ENCODE measurements at regions not wholly inside any gene's neighbourhood (a gene's known extent, or its start where the extent isn't known, plus 50 kb on each side); places are given as distances from the start of the nearest gene placed in this dataset.
"Not testable (repeated sequence)": the region's sequence is repeated elsewhere in the genome, so short reads cannot be mapped to it uniquely, and the experiment has no call there.

DNA sequence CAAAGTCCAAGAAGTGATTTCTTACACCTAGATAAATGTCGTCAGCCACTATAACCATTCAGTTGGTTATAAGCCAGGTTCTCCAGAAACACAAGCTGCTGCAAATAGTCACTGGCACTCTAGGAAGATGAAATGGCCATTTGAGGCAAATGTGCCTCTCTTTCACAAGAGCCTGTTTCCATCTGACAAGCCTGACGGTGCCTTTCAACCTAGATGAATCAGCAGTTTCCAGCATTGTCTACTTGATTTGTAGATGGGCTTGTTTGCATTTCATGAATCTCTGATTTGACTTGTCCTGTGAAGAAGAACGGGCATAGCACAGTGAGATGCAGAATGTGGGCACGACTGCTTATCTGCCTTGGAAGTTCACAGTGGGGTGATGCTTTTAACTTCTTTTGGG is 327.2 kb downstream of the LMO7 start:
- Histone ChIP-seq H3K4me1 (no peaks in the 10 kb centered on the region), H3K9me3 (no peaks in the 10 kb centered on the region), H3K27ac (no peak overlapping the region), H3K36me3 (no peaks in the 10 kb centered on the region), H3K4me3 (no peak overlapping the region), H3K27me3 (no peaks in the 10 kb centered on the region)
- DNase-seq (ENCODE audit: low spot score in 2 of 2): no peak
- 76 to 80% methylated on average over 4 of the region's 4 CpGs for WGBS, 2 donors
- TF ChIP-seq POLR2A (IDR thresholded peaks at IDR 0.05) (no peak), EP300 (IDR thresholded peaks at IDR 0.05) (no peak)
- TF ChIP-seq, protein P1, sequence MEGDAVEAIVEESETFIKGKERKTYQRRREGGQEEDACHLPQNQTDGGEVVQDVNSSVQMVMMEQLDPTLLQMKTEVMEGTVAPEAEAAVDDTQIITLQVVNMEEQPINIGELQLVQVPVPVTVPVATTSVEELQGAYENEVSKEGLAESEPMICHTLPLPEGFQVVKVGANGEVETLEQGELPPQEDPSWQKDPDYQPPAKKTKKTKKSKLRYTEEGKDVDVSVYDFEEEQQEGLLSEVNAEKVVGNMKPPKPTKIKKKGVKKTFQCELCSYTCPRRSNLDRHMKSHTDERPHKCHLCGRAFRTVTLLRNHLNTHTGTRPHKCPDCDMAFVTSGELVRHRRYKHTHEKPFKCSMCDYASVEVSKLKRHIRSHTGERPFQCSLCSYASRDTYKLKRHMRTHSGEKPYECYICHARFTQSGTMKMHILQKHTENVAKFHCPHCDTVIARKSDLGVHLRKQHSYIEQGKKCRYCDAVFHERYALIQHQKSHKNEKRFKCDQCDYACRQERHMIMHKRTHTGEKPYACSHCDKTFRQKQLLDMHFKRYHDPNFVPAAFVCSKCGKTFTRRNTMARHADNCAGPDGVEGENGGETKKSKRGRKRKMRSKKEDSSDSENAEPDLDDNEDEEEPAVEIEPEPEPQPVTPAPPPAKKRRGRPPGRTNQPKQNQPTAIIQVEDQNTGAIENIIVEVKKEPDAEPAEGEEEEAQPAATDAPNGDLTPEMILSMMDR (IDR thresholded peaks at IDR 0.05): no peak

DNA sequence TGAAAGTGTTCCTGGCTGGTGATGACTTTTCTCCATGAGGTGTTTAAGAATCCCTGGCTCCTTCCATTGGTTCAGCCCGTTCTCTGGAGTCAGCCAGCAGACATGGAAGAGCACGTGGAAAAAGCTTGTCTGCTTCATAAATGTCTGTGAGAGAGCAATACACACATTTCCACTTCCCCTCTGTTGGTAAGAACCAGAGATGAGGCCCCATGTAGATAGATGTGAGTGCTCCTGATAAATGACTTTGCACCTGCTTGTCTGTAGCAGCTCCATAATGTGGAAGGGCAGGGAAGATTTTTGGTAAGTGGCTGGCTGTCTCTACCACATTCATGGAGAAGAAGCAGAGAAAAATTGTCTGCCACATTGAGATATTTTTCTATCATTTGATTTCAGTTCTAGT is 325.8 kb downstream of the LMO7 start:
- no peak for DNase-seq (ENCODE audit: low spot score in 2 of 2)
- 77 to 88% methylated on average over 2 of the region's 2 CpGs for WGBS, 2 donors
- H3K27ac ChIP-seq: no peak overlapping the region
- H3K4me1 ChIP-seq: no peaks in the 10 kb centered on the region
- TF ChIP-seq, protein P1 (IDR thresholded peaks at IDR 0.05): no peak
- TF ChIP-seq EP300 (IDR thresholded peaks at IDR 0.05) (no peak), POLR2A (IDR thresholded peaks at IDR 0.05) (no peak)
- H3K36me3 ChIP-seq: no peaks in the 10 kb centered on the region
- no peaks in the 10 kb centered on the region for H3K27me3 ChIP-seq
- H3K9me3 ChIP-seq: no peaks in the 10 kb centered on the region
- no peak overlapping the region for H3K4me3 ChIP-seq

DNA sequence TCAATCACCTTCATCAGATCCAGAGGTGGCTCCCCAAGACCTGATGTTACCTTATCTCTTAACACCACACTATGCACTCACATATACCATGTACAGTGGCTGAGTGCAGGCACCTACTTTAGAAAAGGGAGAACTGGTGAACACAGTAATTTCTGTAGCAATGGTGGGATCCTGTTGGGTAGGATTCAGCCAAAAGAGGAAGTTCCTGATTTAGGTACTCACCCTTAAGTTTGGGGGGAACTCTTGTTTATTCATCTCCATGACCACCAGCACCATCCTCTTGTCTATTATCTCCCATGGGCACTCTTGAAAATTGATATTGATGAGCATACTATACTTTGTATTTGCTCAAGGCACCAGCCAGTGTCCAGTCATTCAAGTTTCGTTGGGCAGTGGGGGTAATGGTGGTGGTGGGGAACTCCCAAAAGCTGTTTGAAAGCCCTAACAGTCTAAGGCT is 324.4 kb downstream of the LMO7 start:
- no peaks in the 10 kb centered on the region for H3K9me3 ChIP-seq
- TF ChIP-seq EP300 (IDR thresholded peaks at IDR 0.05) (no peak), POLR2A (IDR thresholded peaks at IDR 0.05) (no peak)
- TF ChIP-seq, protein P1 (IDR thresholded peaks at IDR 0.05): no peak
- no peak overlapping the region for H3K4me3 ChIP-seq
- no peak for DNase-seq (ENCODE audit: low spot score in 2 of 2)
- no peak overlapping the region for H3K27ac ChIP-seq
- no peaks in the 10 kb centered on the region for H3K4me1 ChIP-seq
- no peaks in the 10 kb centered on the region for H3K36me3 ChIP-seq
- WGBS, 2 donors: 74 to 93% methylated on average over 1 of the region's 1 CpG
- no peaks in the 10 kb centered on the region for H3K27me3 ChIP-seq

DNA sequence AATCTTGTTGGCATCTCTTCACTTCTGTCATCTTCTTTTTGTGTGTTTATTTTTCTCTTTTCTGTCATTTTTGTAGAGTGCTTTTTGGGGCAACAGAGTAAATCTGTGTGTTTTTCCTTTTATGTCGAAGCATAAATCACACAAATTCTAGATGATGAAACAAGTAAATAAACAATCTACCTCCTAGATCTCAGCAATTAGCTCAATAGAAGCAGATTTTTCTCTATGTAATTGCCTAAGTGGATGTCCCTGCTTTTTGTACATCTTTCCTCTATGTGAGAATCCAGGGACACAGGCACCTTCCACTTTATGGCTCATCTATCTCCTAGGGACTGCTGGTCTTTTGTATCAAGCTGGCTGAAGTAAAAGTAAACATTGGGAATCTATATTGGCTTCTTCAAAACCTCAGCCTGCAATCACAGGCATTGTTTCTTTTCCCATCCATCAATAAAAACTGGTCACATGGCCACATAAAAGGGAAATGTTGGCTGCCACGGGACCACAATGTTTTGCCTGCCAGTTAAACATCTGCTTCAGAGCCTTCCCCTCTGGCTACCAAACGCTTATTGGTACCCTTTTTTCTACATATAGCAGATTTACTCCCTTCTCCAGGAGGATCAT is 323.8 kb downstream of the LMO7 start:
- Histone ChIP-seq H3K36me3 (no peaks in the 10 kb centered on the region), H3K27ac (no peak overlapping the region), H3K27me3 (no peaks in the 10 kb centered on the region), H3K4me3 (no peak overlapping the region), H3K4me1 (no peaks in the 10 kb centered on the region), H3K9me3 (no peaks in the 10 kb centered on the region)
- TF ChIP-seq EP300 (IDR thresholded peaks at IDR 0.05): no peak
- TF ChIP-seq, protein P1 (IDR thresholded peaks at IDR 0.05): no peak
- WGBS, 2 donors: 62 to 64% methylated on average over 3 of the region's 3 CpGs
- no peak for DNase-seq (ENCODE audit: low spot score in 2 of 2)

DNA sequence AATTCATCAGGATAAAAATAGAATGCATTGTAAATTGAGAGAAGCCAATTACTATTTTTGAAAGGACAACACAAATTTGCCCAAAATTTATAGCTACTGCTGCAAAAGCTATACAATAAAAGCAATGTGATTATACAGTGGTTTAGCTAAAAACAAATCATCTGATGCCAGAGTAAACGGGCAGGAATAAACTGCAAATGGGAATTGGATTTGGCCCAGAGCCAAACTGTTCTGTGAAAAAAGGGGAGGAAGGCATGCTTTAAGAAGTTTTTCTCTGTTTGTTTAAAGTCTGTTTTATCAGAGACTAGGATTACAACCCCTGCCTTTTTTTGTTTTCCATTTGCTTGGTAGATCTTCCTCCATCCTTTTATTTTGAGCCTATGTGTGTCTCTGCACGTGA is 317.5 kb downstream of the LMO7 start:
- not testable (repeated sequence) for H3K4me1 ChIP-seq; H3K36me3 ChIP-seq; H3K27ac ChIP-seq; DNase-seq (ENCODE audit: low spot score in 2 of 2); H3K9me3 ChIP-seq; H3K4me3 ChIP-seq; H3K27me3 ChIP-seq
- WGBS, 2 donors: 51 to 60% methylated on average over 2 of the region's 2 CpGs

DNA sequence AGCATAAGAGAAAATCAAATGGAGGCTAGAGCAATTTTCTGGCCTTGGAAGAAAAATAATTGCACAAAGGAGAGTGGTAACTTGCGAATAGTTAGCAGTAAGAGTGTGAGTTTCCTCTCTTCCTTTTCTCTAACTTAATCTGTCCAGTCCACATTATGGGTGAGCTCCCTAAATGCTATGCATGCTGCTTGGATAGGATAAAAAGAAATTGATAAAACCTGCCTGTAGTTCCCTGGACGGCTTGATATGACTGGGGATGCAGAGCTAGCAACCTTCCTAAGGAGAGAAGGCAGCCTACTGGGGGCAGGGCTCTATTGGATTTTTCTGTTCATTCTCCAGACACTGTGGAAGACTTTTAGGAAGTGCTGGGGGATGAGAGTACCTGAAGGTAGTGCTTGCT is 311.3 kb downstream of the LMO7 start:
- H3K4me1 ChIP-seq: no peaks in the 10 kb centered on the region
- no peak overlapping the region for H3K27ac ChIP-seq
- 91 to 95% methylated on average over 2 of the region's 2 CpGs for WGBS, 2 donors
- no peak for DNase-seq (ENCODE audit: low spot score in 2 of 2)
- H3K9me3 ChIP-seq: no peaks in the 10 kb centered on the region
- no peak for TF ChIP-seq POLR2A (IDR thresholded peaks at IDR 0.05)
- H3K36me3 ChIP-seq: no peaks in the 10 kb centered on the region
- no peaks in the 10 kb centered on the region for H3K27me3 ChIP-seq
- H3K4me3 ChIP-seq: no peak overlapping the region

Measured in tibial nerve (tissue), 4 donors.